ENCODE measurements at regions not wholly inside any gene's neighbourhood (a gene's known extent, or its start where the extent isn't known, plus 50 kb on each side); places are given as distances from the start of the nearest gene placed in this dataset.

DNA sequence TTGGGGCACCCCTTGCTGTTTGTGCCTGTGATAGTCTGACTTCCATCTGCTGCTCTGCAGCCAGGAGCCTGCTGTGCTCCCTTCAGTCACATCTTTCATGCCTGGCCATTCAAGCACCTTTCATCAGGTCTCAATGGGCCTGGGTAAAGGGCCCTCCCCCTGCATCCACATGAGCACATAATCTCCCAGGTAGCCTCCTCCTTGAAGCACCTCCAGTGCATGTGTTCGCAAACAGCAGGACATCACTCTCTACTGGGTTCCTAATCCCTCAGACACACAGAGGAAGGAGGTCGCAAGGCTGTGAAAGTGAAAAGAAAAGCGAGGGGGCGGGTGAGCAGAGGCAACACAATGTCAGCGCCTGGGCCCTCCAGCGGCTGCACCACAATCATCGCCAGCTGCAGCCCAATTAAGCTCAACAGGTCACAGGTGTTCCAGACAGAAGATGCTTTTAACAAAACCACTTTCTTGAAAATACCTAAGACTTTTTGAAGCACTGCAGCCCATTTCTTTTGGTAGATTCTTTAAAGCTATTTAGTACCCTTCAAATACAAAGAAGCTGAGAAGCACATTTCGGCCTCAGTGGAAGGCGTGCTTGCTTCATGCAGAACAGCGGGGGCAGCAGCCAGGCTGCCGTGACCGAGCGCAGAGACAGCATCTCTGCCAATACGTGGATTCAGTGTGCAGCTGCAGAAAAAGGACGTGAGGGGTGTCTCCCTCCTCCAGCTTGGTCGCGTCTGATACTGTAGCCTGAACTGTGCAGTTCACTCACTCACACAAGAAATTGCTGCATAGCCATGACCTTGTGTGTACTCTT lies 92.2 kb upstream of the SPRY1 start:
- H3K4me1 ChIP-seq (ENCODE audit: insufficient read depth, low read length), result no peaks in the 10 kb centered on the region
- H3K79me2 ChIP-seq (ENCODE audit: insufficient read depth, low read length), result no peaks in the 10 kb centered on the region
- Mint-ChIP-seq H3K27me3 (ENCODE audit: low read depth, unreplicated experiment) (no peaks in the 10 kb centered on the region), H3K27ac (ENCODE audit: unreplicated experiment) (no peak overlapping the region), H3K4me3 (ENCODE audit: unreplicated experiment) (no peak overlapping the region), H3K9me3 (ENCODE audit: unreplicated experiment) (peaks cover 3% of the 10 kb centered on the region), H3K4me1 (ENCODE audit: low read depth, unreplicated experiment) (peaks cover 9% of the 10 kb centered on the region), H3K36me3 (ENCODE audit: low read depth, unreplicated experiment) (peaks cover 6% of the 10 kb centered on the region)
- no peaks in the 10 kb centered on the region for H3K27me3 ChIP-seq (ENCODE audit: insufficient read depth, low read length)
- no peaks in the 10 kb centered on the region for H3K36me3 ChIP-seq (ENCODE audit: insufficient read depth, low read length)
- no peak overlapping the region for H2AFZ ChIP-seq (ENCODE audit: low read depth, low read length)
- H4K20me1 ChIP-seq (ENCODE audit: insufficient read depth, low read length), result no peaks in the 10 kb centered on the region
- DNase-seq (ENCODE audit: low read depth) (no peak), FAIRE-seq (no peak)
- H3K9ac ChIP-seq (ENCODE audit: low read length), result no peak overlapping the region
- no peak overlapping the region for H3K27ac ChIP-seq (ENCODE audit: low read depth, low read length)
- no peaks in the 10 kb centered on the region for H3K9me3 ChIP-seq (ENCODE audit: insufficient read depth, low read depth, low read length)
- TF ChIP-seq EZH2 (IDR thresholded peaks at IDR 0.05; ENCODE audit: insufficient read depth, low read length) (no peak), CTCF (IDR thresholded peaks at IDR 0.05; ENCODE audit: insufficient read depth, low read depth, low read length) (no peak)
- H3K4me2 ChIP-seq (ENCODE audit: low read length), result no peak overlapping the region
- H3K4me3 ChIP-seq (ENCODE audit: insufficient read depth, low read depth, low read length), result no peak overlapping the region

DNA sequence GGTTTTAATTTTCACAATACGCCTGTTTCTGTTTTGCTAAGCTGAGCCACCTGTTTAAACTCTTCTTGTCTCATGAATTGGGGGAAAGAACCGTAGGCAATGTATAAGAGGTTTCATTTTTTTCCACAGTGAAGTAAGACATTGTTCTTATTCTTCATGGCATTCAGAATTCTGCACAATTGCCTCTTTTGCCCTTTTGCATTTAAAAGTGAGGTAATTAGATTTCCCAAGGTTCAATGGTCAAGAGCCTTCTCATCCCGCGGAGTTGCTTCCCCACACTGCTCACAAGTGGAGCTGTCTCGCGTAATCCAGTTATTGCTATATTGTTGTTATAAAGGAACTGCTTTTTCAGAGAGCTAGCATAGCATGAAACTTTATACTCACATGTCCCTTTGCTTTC lies 90.9 kb upstream of the SPRY1 start:
- H3K79me2 ChIP-seq (ENCODE audit: insufficient read depth, low read length), result no peaks in the 10 kb centered on the region
- no peak for TF ChIP-seq EZH2 (IDR thresholded peaks at IDR 0.05; ENCODE audit: insufficient read depth, low read length)
- no peak for TF ChIP-seq CTCF (IDR thresholded peaks at IDR 0.05; ENCODE audit: insufficient read depth, low read depth, low read length)
- Mint-ChIP-seq H3K27ac (ENCODE audit: unreplicated experiment) (no peak overlapping the region), H3K27me3 (ENCODE audit: low read depth, unreplicated experiment) (no peaks in the 10 kb centered on the region), H3K36me3 (ENCODE audit: low read depth, unreplicated experiment) (peaks cover 6% of the 10 kb centered on the region), H3K9me3 (ENCODE audit: unreplicated experiment) (peaks cover 3% of the 10 kb centered on the region), H3K4me1 (ENCODE audit: low read depth, unreplicated experiment) (peaks cover 7% of the 10 kb centered on the region), H3K4me3 (ENCODE audit: unreplicated experiment) (no peak overlapping the region)
- no peaks in the 10 kb centered on the region for H3K9me3 ChIP-seq (ENCODE audit: insufficient read depth, low read depth, low read length)
- H4K20me1 ChIP-seq (ENCODE audit: insufficient read depth, low read length), result no peaks in the 10 kb centered on the region
- H3K9ac ChIP-seq (ENCODE audit: low read length), result no peak overlapping the region
- no peak overlapping the region for H3K27ac ChIP-seq (ENCODE audit: low read depth, low read length)
- no peak overlapping the region for H2AFZ ChIP-seq (ENCODE audit: low read depth, low read length)
- no peaks in the 10 kb centered on the region for H3K4me1 ChIP-seq (ENCODE audit: insufficient read depth, low read length)
- H3K27me3 ChIP-seq (ENCODE audit: insufficient read depth, low read length), result no peaks in the 10 kb centered on the region
- no peaks in the 10 kb centered on the region for H3K36me3 ChIP-seq (ENCODE audit: insufficient read depth, low read length)
- H3K4me3 ChIP-seq (ENCODE audit: insufficient read depth, low read depth, low read length), result no peak overlapping the region
- no peak for DNase-seq (ENCODE audit: low read depth)
- no peak for FAIRE-seq
- H3K4me2 ChIP-seq (ENCODE audit: low read length), result no peak overlapping the region

GRCh38 chr4:123306769-123307168 lies 89.8 kb upstream of the SPRY1 start:
- Mint-ChIP-seq H3K36me3 (ENCODE audit: low read depth, unreplicated experiment) (peaks cover 9% of the 10 kb centered on the region), H3K27me3 (ENCODE audit: low read depth, unreplicated experiment) (no peaks in the 10 kb centered on the region), H3K4me3 (ENCODE audit: unreplicated experiment) (no peak overlapping the region), H3K4me1 (ENCODE audit: low read depth, unreplicated experiment) (peaks cover 7% of the 10 kb centered on the region), H3K27ac (ENCODE audit: unreplicated experiment) (no peak overlapping the region), H3K9me3 (ENCODE audit: unreplicated experiment) (peaks cover 3% of the 10 kb centered on the region)
- Histone ChIP-seq H3K27ac (ENCODE audit: low read depth, low read length) (no peak overlapping the region), H3K4me1 (ENCODE audit: insufficient read depth, low read length) (no peaks in the 10 kb centered on the region), H3K36me3 (ENCODE audit: insufficient read depth, low read length) (no peaks in the 10 kb centered on the region), H3K4me2 (ENCODE audit: low read length) (no peak overlapping the region), H3K79me2 (ENCODE audit: insufficient read depth, low read length) (no peaks in the 10 kb centered on the region), H3K9me3 (ENCODE audit: insufficient read depth, low read depth, low read length) (no peaks in the 10 kb centered on the region), H2AFZ (ENCODE audit: low read depth, low read length) (no peak overlapping the region), H4K20me1 (ENCODE audit: insufficient read depth, low read length) (no peaks in the 10 kb centered on the region), H3K4me3 (ENCODE audit: insufficient read depth, low read depth, low read length) (no peak overlapping the region), H3K27me3 (ENCODE audit: insufficient read depth, low read length) (no peaks in the 10 kb centered on the region), H3K9ac (ENCODE audit: low read length) (no peak overlapping the region)
- DNase-seq (ENCODE audit: low read depth), result no peak
- no peak for TF ChIP-seq CTCF (IDR thresholded peaks at IDR 0.05; ENCODE audit: insufficient read depth, low read depth, low read length)
- no peak for FAIRE-seq

Measured in astrocyte (in vitro differentiated cells and primary cell).